Stimulated activated CD4-positive, alpha-beta T cell treated with anti-CD3 and anti-CD28 coated beads, Interleukin-4, amount 100 ng/mL, for 4 hours (primary cell): ENCODE measurements at regions not wholly inside any gene's neighbourhood (a gene's known extent, or its start where the extent isn't known, plus 50 kb on each side); places are given as distances from the start of the nearest gene placed in this dataset.

Source experiments
- DNase-seq, 2 experiments: peaks; one replicate each; pipeline ENCODE4 v3.0.0-alpha.2; 2020

DNA sequence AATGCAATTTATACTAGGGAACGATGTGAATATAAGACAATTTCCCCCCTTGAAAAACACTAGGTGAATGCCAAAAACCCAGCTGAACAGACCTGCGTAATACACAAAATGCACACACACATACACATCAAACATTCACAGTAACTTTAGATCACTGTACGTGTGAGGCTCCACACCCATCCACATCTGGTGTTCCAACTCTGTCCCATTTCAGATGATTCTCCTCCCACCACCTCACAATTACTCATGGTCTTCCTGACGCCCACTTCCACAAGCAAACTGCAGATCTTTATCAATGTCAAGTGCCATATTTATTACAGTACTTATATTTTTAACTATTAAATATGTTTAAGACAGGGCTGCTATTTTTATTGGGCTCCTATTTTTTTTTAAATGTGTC is 57.8 kb upstream of the TENM4 start:
- no peak for DNase-seq

GRCh38 chr11:79493555-79494171 is 52.8 kb upstream of the TENM4 start:
- DNase-seq = peak in 1 of 2 experiments; percentile 31

DNA sequence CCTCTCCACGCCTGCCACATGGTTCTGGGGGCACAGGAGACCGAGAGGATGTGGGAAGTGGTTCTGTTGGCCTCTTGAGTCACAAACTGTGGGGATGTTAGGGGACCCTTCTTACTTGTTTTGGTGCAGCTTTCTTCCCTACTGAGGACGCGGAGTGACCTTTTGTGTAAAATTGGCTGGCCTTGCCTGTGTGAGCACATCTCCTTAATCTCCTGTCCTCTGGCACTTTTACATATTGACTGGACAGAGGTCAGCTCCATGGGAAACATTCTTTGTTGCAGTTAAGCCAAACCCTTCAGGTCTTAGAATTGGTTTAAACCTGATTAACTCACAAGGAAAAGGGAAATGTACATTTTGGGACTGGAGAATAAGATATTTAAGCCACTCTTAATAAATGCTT is 51.2 kb upstream of the TENM4 start:
- DNase-seq = no peak
